Neuronal stem cell (in vitro differentiated cells): ENCODE measurements at regions not wholly inside any gene's neighbourhood (a gene's known extent, or its start where the extent isn't known, plus 50 kb on each side); places are given as distances from the start of the nearest gene placed in this dataset.

Source experiments
- DNase-seq: peaks from one replicate; pipeline ENCODE4 v3.0.0-alpha.2; 2013; ENCODE audit warnings: low spot score
- H2AFZ ChIP-seq: one replicate; pipeline ENCODE4 v1.6.1; 2013; ENCODE audit warnings: mild to moderate bottlenecking, low read length, inconsistent platforms
- H2AK5ac ChIP-seq: 2 replicates; pipeline ENCODE4 v1.6.1; 2013; ENCODE audit warnings: low read depth, mild to moderate bottlenecking, inconsistent platforms, low read length, moderate library complexity, mixed read lengths
- H2BK120ac ChIP-seq: 2 replicates; pipeline ENCODE4 v1.6.1; 2013; ENCODE audit warnings: low read depth, mild to moderate bottlenecking, inconsistent platforms, low read length, moderate library complexity, mixed read lengths
- H2BK12ac ChIP-seq: one replicate; pipeline ENCODE4 v1.6.1; 2013; ENCODE audit warnings: low read length, inconsistent platforms
- H2BK15ac ChIP-seq: 2 replicates; pipeline ENCODE4 v1.6.1; 2013; ENCODE audit warnings: mild to moderate bottlenecking, low read length, inconsistent platforms, mixed read lengths
- H2BK5ac ChIP-seq: one replicate; pipeline ENCODE4 v1.6.1; 2013; ENCODE audit warnings: inconsistent platforms, mild to moderate bottlenecking, low read length, moderate library complexity
- H3K14ac ChIP-seq: one replicate; pipeline ENCODE4 v1.6.1; 2013; ENCODE audit warnings: low read length, inconsistent platforms
- H3K18ac ChIP-seq: 2 replicates; pipeline ENCODE4 v1.6.1; 2013; ENCODE audit warnings: low read length, inconsistent platforms
- H3K23ac ChIP-seq: 2 replicates; pipeline ENCODE4 v1.6.1; 2013; ENCODE audit warnings: low read depth, mild to moderate bottlenecking, mixed read lengths, low read length, inconsistent platforms; ENCODE audit not compliant: poor library complexity
- H3K27ac ChIP-seq: replicated peaks from 3 replicates; pipeline ENCODE4 v1.5.1; 2013; ENCODE audit warnings: low read length, inconsistent platforms
- H3K27me3 ChIP-seq, 3 experiments: 2 replicates each; pipeline ENCODE4 v1.6.1; 2013; ENCODE audit warnings: low read length in 3 of 3, mild to moderate bottlenecking in 2 of 3, inconsistent platforms in 1 of 3, low read depth in 1 of 3, mixed read lengths in 1 of 3, moderate library complexity in 1 of 3; ENCODE audit not compliant: control insufficient read depth in 3 of 3, insufficient read depth in 3 of 3
- H3K36me3 ChIP-seq, 2 donors: replicated peaks in 1 of 2; 2 replicates each; pipeline ENCODE4 v1.6.1; 2013; ENCODE audit warnings: low read length in 2 of 2; ENCODE audit not compliant: control insufficient read depth in 2 of 2, insufficient read depth in 2 of 2
- H3K4ac ChIP-seq: 2 replicates; pipeline ENCODE4 v1.6.1; 2013; ENCODE audit warnings: inconsistent platforms, mild to moderate bottlenecking, low read length, moderate library complexity
- H3K4me1 ChIP-seq, 2 donors: 1 replicate in 1 of 2; 2 replicates in 1 of 2; pipeline ENCODE4 v1.6.1; 2013; ENCODE audit warnings: low read length in 2 of 2, low read depth in 1 of 2; ENCODE audit not compliant: control insufficient read depth in 2 of 2, insufficient read depth in 1 of 2
- H3K4me2 ChIP-seq: one replicate; pipeline ENCODE4 v1.6.1; 2013; ENCODE audit warnings: mild to moderate bottlenecking, low read length, inconsistent platforms; ENCODE audit not compliant: insufficient read depth, poor library complexity, severe bottlenecking
- H3K4me3 ChIP-seq, 2 donors: 2 replicates each; pipeline ENCODE4 v1.5.1; 2013; ENCODE audit warnings: low read length in 2 of 2, mild to moderate bottlenecking in 2 of 2, inconsistent platforms in 1 of 2, moderate library complexity in 1 of 2
- H3K79me1 ChIP-seq: one replicate; pipeline ENCODE4 v1.6.1; 2013; ENCODE audit warnings: low read depth, mild to moderate bottlenecking, inconsistent platforms, low read length, moderate library complexity
- H3K9ac ChIP-seq: one replicate; pipeline ENCODE4 v1.6.1; 2013; ENCODE audit warnings: mild to moderate bottlenecking, low read depth, low read length, inconsistent platforms; ENCODE audit not compliant: poor library complexity
- H3K9me3 ChIP-seq, 2 donors: replicated peaks in 1 of 2; 2 replicates each; pipeline versions ENCODE3 to v1.6.1; 2013; ENCODE audit warnings: low read length in 2 of 2, mild to moderate bottlenecking in 2 of 2, inconsistent platforms in 1 of 2, low read depth in 1 of 2, mixed read lengths in 1 of 2, moderate library complexity in 1 of 2; ENCODE audit not compliant: control insufficient read depth in 2 of 2, insufficient read depth in 1 of 2
- H4K8ac ChIP-seq: one replicate; pipeline ENCODE4 v1.6.1; 2013; ENCODE audit warnings: low read depth, mild to moderate bottlenecking, inconsistent platforms, low read length, moderate library complexity
- H4K91ac ChIP-seq: one replicate; pipeline ENCODE4 v1.6.1; 2013; ENCODE audit warnings: low read length, low read depth, mild to moderate bottlenecking, inconsistent platforms; ENCODE audit not compliant: poor library complexity
- WGBS, 2 donors: extraction: QIAGEN DNeasy Blood & Tissue Kit; methylation state at CpG; one replicate each; pipeline ENCODE4 v1.1.7; 2013; ENCODE audit warnings: missing lambda C conversion rate in 2 of 2, mixed read lengths in 1 of 2; ENCODE audit not compliant: insufficient read length in 2 of 2, insufficient replicate concordance in 1 of 2; ENCODE audit errors: extremely low coverage in 2 of 2; 5-methylcytosine and 5-hydroxymethylcytosine counted together

- Histone ChIP-seq H3K4me3 (no peak overlapping the region), H3K4me1 (peaks cover 0 to 2% of the 10 kb centered on the region in 2 donors), H3K4ac (no peak overlapping the region), H2BK15ac (no peak overlapping the region), H3K79me1 (no peaks in the 10 kb centered on the region), H3K27me3 (no peaks in the 10 kb centered on the region), H3K14ac (no peak overlapping the region), H3K18ac (no peak overlapping the region), H2AFZ (no peak overlapping the region), H3K23ac (no peak overlapping the region), H3K36me3 (no peaks in the 10 kb centered on the region), H2AK5ac (no peak overlapping the region), H2BK120ac (no peak overlapping the region), H4K91ac (no peak overlapping the region), H4K8ac (no peak overlapping the region), H2BK12ac (no peak overlapping the region), H3K9ac (no peak overlapping the region), H3K4me2 (no peak overlapping the region), H3K27ac (no peak overlapping the region), H2BK5ac (no peak overlapping the region), H3K9me3 (no peaks in the 10 kb centered on the region)
- no CpG with 5 or more reads among the region's 2 CpGs for WGBS, 2 donors
- DNase-seq = no peak
These were observed 698.3 kb downstream of the HDGFL1 start for GRCh38 chr6:23267651-23268050.

- Histone ChIP-seq H2AK5ac (no peak overlapping the region), H2BK120ac (no peak overlapping the region), H3K18ac (no peak overlapping the region), H3K79me1 (no peaks in the 10 kb centered on the region), H3K4me3 (no peak overlapping the region), H3K14ac (no peak overlapping the region), H3K27ac (no peak overlapping the region), H3K27me3 (no peaks in the 10 kb centered on the region), H3K4ac (no peak overlapping the region), H3K4me2 (no peak overlapping the region), H3K4me1 (peaks cover 0 to 2% of the 10 kb centered on the region in 2 donors), H3K23ac (no peak overlapping the region), H4K8ac (no peak overlapping the region), H3K9me3 (no peaks in the 10 kb centered on the region), H4K91ac (no peak overlapping the region), H2AFZ (no peak overlapping the region), H2BK15ac (no peak overlapping the region), H2BK5ac (no peak overlapping the region), H3K9ac (no peak overlapping the region), H2BK12ac (no peak overlapping the region), H3K36me3 (no peaks in the 10 kb centered on the region)
- DNase-seq = no peak
- no CpG with 5 or more reads among the region's 4 CpGs for WGBS, 2 donors
These were observed 699.0 kb downstream of the HDGFL1 start for GRCh38 chr6:23268348-23268747.

- no peak overlapping the region for H2AK5ac ChIP-seq
- WGBS, 2 donors = no CpG with 5 or more reads among the region's 3 CpGs
- DNase-seq = no peak
These were observed 700.1 kb downstream of the HDGFL1 start for GRCh38 chr6:23269436-23269835.

GRCh38 chr6:23272536-23272935 is 703.2 kb downstream of the HDGFL1 start:
- no peak overlapping the region for H3K9ac ChIP-seq
- no peak overlapping the region for H3K4me2 ChIP-seq
- H3K14ac ChIP-seq = no peak overlapping the region

More at GRCh38 chr6:23269436-23269835, 700.1 kb downstream of the HDGFL1 start:
- Histone ChIP-seq H3K9me3 (no peaks in the 10 kb centered on the region), H3K36me3 (no peaks in the 10 kb centered on the region), H2BK120ac (no peak overlapping the region), H3K4me1 (peaks cover 0 to 2% of the 10 kb centered on the region in 2 donors), H4K8ac (no peak overlapping the region), H3K27ac (no peak overlapping the region), H3K9ac (no peak overlapping the region), H2BK12ac (no peak overlapping the region), H2BK15ac (no peak overlapping the region), H3K4me3 (no peak overlapping the region), H2BK5ac (no peak overlapping the region), H2AFZ (no peak overlapping the region), H3K14ac (no peak overlapping the region), H3K79me1 (no peaks in the 10 kb centered on the region), H3K4me2 (no peak overlapping the region), H3K23ac (no peak overlapping the region), H4K91ac (no peak overlapping the region), H3K27me3 (no peaks in the 10 kb centered on the region), H3K4ac (no peak overlapping the region), H3K18ac (no peak overlapping the region)

More at GRCh38 chr6:23272536-23272935, 703.2 kb downstream of the HDGFL1 start:
- no peak overlapping the region for H3K18ac ChIP-seq
- no peak overlapping the region for H2BK5ac ChIP-seq
- H2BK12ac ChIP-seq = no peak overlapping the region
- H3K23ac ChIP-seq = no peak overlapping the region
- no peak overlapping the region for H3K4me3 ChIP-seq
- DNase-seq = no peak
- H3K27me3 ChIP-seq = no peaks in the 10 kb centered on the region
- no peaks in the 10 kb centered on the region for H3K9me3 ChIP-seq
- H3K4ac ChIP-seq = no peak overlapping the region
- no peak overlapping the region for H2BK120ac ChIP-seq
- peaks cover 2 to 3% of the 10 kb centered on the region in 2 donors for H3K4me1 ChIP-seq
- no peak overlapping the region for H4K8ac ChIP-seq
- no peak overlapping the region for H3K27ac ChIP-seq
- H3K79me1 ChIP-seq = no peaks in the 10 kb centered on the region
- H2AFZ ChIP-seq = no peak overlapping the region
- no peaks in the 10 kb centered on the region for H3K36me3 ChIP-seq
- no peak overlapping the region for H4K91ac ChIP-seq
- H2BK15ac ChIP-seq = no peak overlapping the region
- H2AK5ac ChIP-seq = no peak overlapping the region
